ENCODE measurements at regions not wholly inside any gene's neighbourhood (a gene's known extent, or its start where the extent isn't known, plus 50 kb on each side); places are given as distances from the start of the nearest gene placed in this dataset.

DNA sequence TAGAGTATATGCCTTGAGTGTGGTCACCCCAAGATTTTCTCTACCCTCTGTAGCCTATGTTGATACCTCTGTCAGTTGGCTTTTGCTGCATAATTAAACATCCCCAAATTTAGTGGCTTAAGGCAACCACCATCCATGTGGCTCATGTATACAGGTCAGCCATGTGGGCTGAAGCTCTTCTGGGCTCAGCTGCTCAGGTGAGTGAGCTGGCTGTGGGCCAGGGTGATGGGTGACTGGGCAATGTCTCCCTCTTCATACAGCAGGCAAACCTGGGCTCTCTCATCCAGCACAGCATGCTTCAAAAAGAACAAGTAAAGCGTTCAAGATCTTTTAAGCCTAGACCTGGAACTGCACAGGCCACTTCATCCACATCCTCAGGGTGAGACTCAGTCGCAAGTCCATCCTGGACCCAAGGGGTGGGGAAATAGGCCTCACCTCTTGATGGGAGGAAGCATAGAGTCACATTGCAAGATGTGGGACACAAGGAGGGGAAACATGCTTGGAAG, 188.2 kb upstream of the TAS2R1 start:
- H3K4me3 ChIP-seq (ENCODE audit: low read depth, low read length) = no peak overlapping the region
- TF ChIP-seq ZNF211 (tag by site-specific recombination; IDR thresholded peaks at IDR 0.05; ENCODE audit: low read depth) (no peak), ZSCAN30 (tag by site-specific recombination; IDR thresholded peaks at IDR 0.05) (no peak), ZNF140 (tag by site-specific recombination; IDR thresholded peaks at IDR 0.05) (no peak), ZNF473 (tag by site-specific recombination; IDR thresholded peaks at IDR 0.05) (no peak), ZNF629 (tag by site-specific recombination; IDR thresholded peaks at IDR 0.05) (no peak), BCL11B (tag by site-specific recombination; IDR thresholded peaks at IDR 0.05; ENCODE audit: low read depth) (no peak), ZNF24 (tag by site-specific recombination; IDR thresholded peaks at IDR 0.05) (no peak), SP2 (tag by site-specific recombination; IDR thresholded peaks at IDR 0.05) (no peak), HOXC10 (CRISPR knock-in tag; IDR thresholded peaks at IDR 0.05) (no peak), ZNF792 (tag by site-specific recombination; IDR thresholded peaks at IDR 0.05) (no peak), ZNF133 (tag by site-specific recombination; IDR thresholded peaks at IDR 0.05) (no peak), ZNF624 (tag by site-specific recombination; IDR thresholded peaks at IDR 0.05) (no peak), MEIS1 (CRISPR knock-in tag; IDR thresholded peaks at IDR 0.05; ENCODE audit: borderline replicate concordance) (no peak)
- TF ChIP-seq, protein P1, sequence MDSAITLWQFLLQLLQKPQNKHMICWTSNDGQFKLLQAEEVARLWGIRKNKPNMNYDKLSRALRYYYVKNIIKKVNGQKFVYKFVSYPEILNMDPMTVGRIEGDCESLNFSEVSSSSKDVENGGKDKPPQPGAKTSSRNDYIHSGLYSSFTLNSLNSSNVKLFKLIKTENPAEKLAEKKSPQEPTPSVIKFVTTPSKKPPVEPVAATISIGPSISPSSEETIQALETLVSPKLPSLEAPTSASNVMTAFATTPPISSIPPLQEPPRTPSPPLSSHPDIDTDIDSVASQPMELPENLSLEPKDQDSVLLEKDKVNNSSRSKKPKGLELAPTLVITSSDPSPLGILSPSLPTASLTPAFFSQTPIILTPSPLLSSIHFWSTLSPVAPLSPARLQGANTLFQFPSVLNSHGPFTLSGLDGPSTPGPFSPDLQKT (IDR thresholded peaks at IDR 0.05; ENCODE audit: borderline replicate concordance, low read depth, low read length) = no peak
- TF ChIP-seq, protein P2, sequence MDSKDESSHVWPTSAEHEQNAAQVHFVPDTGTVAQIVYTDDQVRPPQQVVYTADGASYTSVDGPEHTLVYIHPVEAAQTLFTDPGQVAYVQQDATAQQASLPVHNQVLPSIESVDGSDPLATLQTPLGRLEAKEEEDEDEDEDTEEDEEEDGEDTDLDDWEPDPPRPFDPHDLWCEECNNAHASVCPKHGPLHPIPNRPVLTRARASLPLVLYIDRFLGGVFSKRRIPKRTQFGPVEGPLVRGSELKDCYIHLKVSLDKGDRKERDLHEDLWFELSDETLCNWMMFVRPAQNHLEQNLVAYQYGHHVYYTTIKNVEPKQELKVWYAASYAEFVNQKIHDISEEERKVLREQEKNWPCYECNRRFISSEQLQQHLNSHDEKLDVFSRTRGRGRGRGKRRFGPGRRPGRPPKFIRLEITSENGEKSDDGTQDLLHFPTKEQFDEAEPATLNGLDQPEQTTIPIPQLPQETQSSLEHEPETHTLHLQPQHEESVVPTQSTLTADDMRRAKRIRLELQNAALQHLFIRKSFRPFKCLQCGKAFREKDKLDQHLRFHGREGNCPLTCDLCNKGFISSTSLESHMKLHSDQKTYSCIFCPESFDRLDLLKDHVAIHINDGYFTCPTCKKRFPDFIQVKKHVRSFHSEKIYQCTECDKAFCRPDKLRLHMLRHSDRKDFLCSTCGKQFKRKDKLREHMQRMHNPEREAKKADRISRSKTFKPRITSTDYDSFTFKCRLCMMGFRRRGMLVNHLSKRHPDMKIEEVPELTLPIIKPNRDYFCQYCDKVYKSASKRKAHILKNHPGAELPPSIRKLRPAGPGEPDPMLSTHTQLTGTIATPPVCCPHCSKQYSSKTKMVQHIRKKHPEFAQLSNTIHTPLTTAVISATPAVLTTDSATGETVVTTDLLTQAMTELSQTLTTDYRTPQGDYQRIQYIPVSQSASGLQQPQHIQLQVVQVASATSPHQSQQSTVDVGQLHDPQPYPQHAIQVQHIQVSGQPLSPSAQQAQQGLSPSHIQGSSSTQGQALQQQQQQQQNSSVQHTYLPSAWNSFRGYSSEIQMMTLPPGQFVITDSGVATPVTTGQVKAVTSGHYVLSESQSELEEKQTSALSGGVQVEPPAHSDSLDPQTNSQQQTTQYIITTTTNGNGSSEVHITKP (tag by site-specific recombination; IDR thresholded peaks at IDR 0.05) = no peak
- no peaks in the 10 kb centered on the region for H3K4me1 ChIP-seq (ENCODE audit: control insufficient read depth, insufficient read depth, low read length)
- H3K9me3 ChIP-seq (ENCODE audit: control insufficient read depth, insufficient read depth, low read depth, low read length) = no peaks in the 10 kb centered on the region
- H3K27ac ChIP-seq (ENCODE audit: extremely low read depth, low read depth, low read length) = no peak overlapping the region
- ChIA-PET POLR2A (no interaction called here), CTCF (no interaction called here)
- no peaks in the 10 kb centered on the region for H3K36me3 ChIP-seq (ENCODE audit: control insufficient read depth in 2 of 2, insufficient read depth in 1 of 2, low read length in 2 of 2)

DNA sequence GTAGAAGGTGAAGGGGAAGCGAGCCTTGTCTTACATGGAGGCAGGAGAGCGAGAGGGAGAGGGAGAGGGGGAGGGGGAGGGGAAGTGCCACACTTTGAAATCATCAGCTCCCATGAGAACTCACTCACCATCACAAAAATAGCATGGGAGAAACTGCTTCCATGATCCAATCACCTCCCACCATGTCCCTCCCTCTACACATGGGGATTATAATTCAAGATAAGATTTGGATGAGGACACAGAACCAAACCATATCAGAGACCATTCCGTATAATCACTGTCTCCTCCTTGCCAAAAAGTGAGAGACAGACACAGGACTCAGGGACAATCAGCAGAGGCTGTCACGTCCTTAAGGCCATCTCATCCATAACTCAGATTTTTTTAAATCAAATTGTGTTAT, 187.7 kb upstream of the TAS2R1 start:
- H3K9me3 ChIP-seq (ENCODE audit: control insufficient read depth, insufficient read depth, low read depth, low read length) = no peaks in the 10 kb centered on the region
- ChIA-PET POLR2A (no interaction called here), CTCF (no interaction called here)
- H3K4me3 ChIP-seq (ENCODE audit: low read depth, low read length) = no peak overlapping the region
- no peaks in the 10 kb centered on the region for H3K36me3 ChIP-seq (ENCODE audit: control insufficient read depth in 2 of 2, insufficient read depth in 1 of 2, low read length in 2 of 2)
- TF ChIP-seq ZNF138 (tag by site-specific recombination; IDR thresholded peaks at IDR 0.05; ENCODE audit: borderline replicate concordance) (no peak), ZNF169 (tag by site-specific recombination; IDR thresholded peaks at IDR 0.05) (no peak), ZNF416 (tag by site-specific recombination; IDR thresholded peaks at IDR 0.05) (no peak), YY2 (tag by site-specific recombination; IDR thresholded peaks at IDR 0.05) (no peak), SP2 (tag by site-specific recombination; IDR thresholded peaks at IDR 0.05) (no peak)
- TF ChIP-seq, protein P3, sequence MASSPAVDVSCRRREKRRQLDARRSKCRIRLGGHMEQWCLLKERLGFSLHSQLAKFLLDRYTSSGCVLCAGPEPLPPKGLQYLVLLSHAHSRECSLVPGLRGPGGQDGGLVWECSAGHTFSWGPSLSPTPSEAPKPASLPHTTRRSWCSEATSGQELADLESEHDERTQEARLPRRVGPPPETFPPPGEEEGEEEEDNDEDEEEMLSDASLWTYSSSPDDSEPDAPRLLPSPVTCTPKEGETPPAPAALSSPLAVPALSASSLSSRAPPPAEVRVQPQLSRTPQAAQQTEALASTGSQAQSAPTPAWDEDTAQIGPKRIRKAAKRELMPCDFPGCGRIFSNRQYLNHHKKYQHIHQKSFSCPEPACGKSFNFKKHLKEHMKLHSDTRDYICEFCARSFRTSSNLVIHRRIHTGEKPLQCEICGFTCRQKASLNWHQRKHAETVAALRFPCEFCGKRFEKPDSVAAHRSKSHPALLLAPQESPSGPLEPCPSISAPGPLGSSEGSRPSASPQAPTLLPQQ (tag by site-specific recombination; IDR thresholded peaks at IDR 0.05) = no peak
- H3K27ac ChIP-seq (ENCODE audit: extremely low read depth, low read depth, low read length) = no peak overlapping the region
- H3K4me1 ChIP-seq (ENCODE audit: control insufficient read depth, insufficient read depth, low read length) = no peaks in the 10 kb centered on the region

All from HEK293 (cell line).